ENCODE measurements at regions not wholly inside any gene's neighbourhood (a gene's known extent, or its start where the extent isn't known, plus 50 kb on each side); places are given as distances from the start of the nearest gene placed in this dataset.

GRCh38 chrX:21167011-21167410 lies 207.2 kb upstream of the CNKSR2 start:
- H2AK5ac ChIP-seq (ENCODE audit: low read depth, low read length), result no peak overlapping the region
- dilution Hi-C loops (cut with HindIII; ENCODE audit: low sequenced_read_pairs, unreplicated experiment), result no loop called here
- H3K36me3 ChIP-seq (ENCODE audit: control insufficient read depth, insufficient read depth, low read length), result no peaks in the 10 kb centered on the region
- no peaks in the 10 kb centered on the region for H3K9me1 ChIP-seq (ENCODE audit: insufficient read depth, low read length)
- H4K91ac ChIP-seq (ENCODE audit: insufficient read depth, low read depth, low read length), result no peak overlapping the region
- H3K79me1 ChIP-seq (ENCODE audit: low read depth in 1 of 2, low read length in 2 of 2), result no peaks in the 10 kb centered on the region
- H2BK20ac ChIP-seq (ENCODE audit: low read depth, low read length), result no peak overlapping the region
- H3K4me2 ChIP-seq (ENCODE audit: low read depth, low read length), result no peak overlapping the region
- TF ChIP-seq NFE2L2 (IDR thresholded peaks at IDR 0.05; ENCODE audit: low read depth, low read length) (no peak), BHLHE40 (IDR thresholded peaks at IDR 0.05; ENCODE audit: low read depth, low read length) (no peak), CEBPB (IDR thresholded peaks at IDR 0.05; ENCODE audit: low read depth, low read length) (no peak), MAFK (IDR thresholded peaks at IDR 0.05; ENCODE audit: low read depth, low read length) (no peak), SMC3 (IDR thresholded peaks at IDR 0.05; ENCODE audit: low read depth, low read length) (no peak), USF2 (IDR thresholded peaks at IDR 0.05; ENCODE audit: low read depth, low read length) (no peak), MXI1 (IDR thresholded peaks at IDR 0.05; ENCODE audit: borderline replicate concordance, low read depth, low read length) (no peak), CTCF (conservative IDR thresholded peaks at IDR 0.05; ENCODE audit: low read depth, low read length) (no peak), CHD1 (IDR thresholded peaks at IDR 0.05; ENCODE audit: low read depth, low read length) (no peak), RFX5 (IDR thresholded peaks at IDR 0.05; ENCODE audit: low read depth, low read length) (no peak), POLR2A (IDR thresholded peaks at IDR 0.05; ENCODE audit: low read depth, low read length) (no peak), FOS (IDR thresholded peaks at IDR 0.05; ENCODE audit: low read depth, low read length) (no peak), RCOR1 (IDR thresholded peaks at IDR 0.05; ENCODE audit: insufficient replicate concordance, low read length) (no peak)
- WGBS, 2 experiments (ENCODE audit: extremely low coverage in 2 of 2, insufficient read length in 1 of 2), result no CpG with 5 or more reads among the region's 2 CpGs
- no peak overlapping the region for H3K9ac ChIP-seq (ENCODE audit: low read depth, low read length)
- no peak overlapping the region for H2BK120ac ChIP-seq (ENCODE audit: low read depth, low read length)
- no peak for ATAC-seq (ENCODE audit: low read depth)
- H2BK15ac ChIP-seq (ENCODE audit: low read depth, low read length), result no peak overlapping the region
- no peaks in the 10 kb centered on the region for H4K20me1 ChIP-seq (ENCODE audit: insufficient read depth, low read length)
- H4K8ac ChIP-seq (ENCODE audit: low read depth in 2 of 2, low read length in 2 of 2), result no peak overlapping the region
- ChIA-PET CTCF (no interaction called here), POLR2A (ENCODE audit: unreplicated experiment) (no interaction called here)
- H3K18ac ChIP-seq (ENCODE audit: low read depth, low read length), result no peak overlapping the region
- BruUV-seq (replicated peaks), result no TSS peak
- no peak overlapping the region for H2BK5ac ChIP-seq (ENCODE audit: low read depth, low read length, poor library complexity, severe bottlenecking)
- no peak overlapping the region for H3K27ac ChIP-seq (ENCODE audit: insufficient read depth, low read length)
- no peak overlapping the region for H2AK9ac ChIP-seq (replicated peaks; ENCODE audit: low read depth, low read length, poor library complexity)
- H3K27me3 ChIP-seq (ENCODE audit: control insufficient read depth, insufficient read depth, low read length), result no peaks in the 10 kb centered on the region
- no peak overlapping the region for H3K14ac ChIP-seq (replicated peaks; ENCODE audit: low read depth, low read length)
- intact Hi-C loops (cut with micrococcal nuclease), result no loop called here
- H2AFZ ChIP-seq (replicated peaks; ENCODE audit: low read length, poor library complexity), result no peak overlapping the region
- no peak overlapping the region for H3K4ac ChIP-seq (ENCODE audit: low read depth, low read length)
- H3K56ac ChIP-seq (ENCODE audit: extremely low read depth, insufficient read depth, low read length), result no peak overlapping the region
- no peaks in the 10 kb centered on the region for H3K4me1 ChIP-seq (ENCODE audit: control insufficient read depth, insufficient read depth, low read length)
- no peak overlapping the region for H4K5ac ChIP-seq (ENCODE audit: low read depth, low read length)
- no peak overlapping the region for H3K23ac ChIP-seq (ENCODE audit: low read depth, low read length)
- DNase-seq, result no peak
- H3K4me3 ChIP-seq (ENCODE audit: insufficient read depth, low read depth, low read length), result no peak overlapping the region
- H3K9me3 ChIP-seq (ENCODE audit: control insufficient read depth, insufficient read depth, low read length), result no peaks in the 10 kb centered on the region
- in situ Hi-C loops (cut with MboI; ENCODE audit: low sequenced_read_pairs), result loop anchor here (25.0 kb wide), 1 partner anchor 95 kb away; no protein-coding TSS in a partner anchor

Data from IMR-90 (cell line).